ENCODE measurements at regions not wholly inside any gene's neighbourhood (a gene's known extent, or its start where the extent isn't known, plus 50 kb on each side); places are given as distances from the start of the nearest gene placed in this dataset.

GRCh38 chr2:122740594-122740948, 985.1 kb downstream of the TSN start:
- 100% methylated on average over 1 of the region's 1 CpG; no CpG with 5 or more reads in 1 of the 2 experiments for WGBS, 2 experiments (ENCODE audit: extremely low coverage in 1 of 2, insufficient coverage in 1 of 2, insufficient read length in 1 of 2, insufficient replicate concordance in 2 of 2, low coverage in 1 of 2, low lambda C conversion rate in 2 of 2, missing lambda C conversion rate in 1 of 2)

More at GRCh38 chr2:122740594-122740948, 985.1 kb downstream of the TSN start:
- H2BK120ac ChIP-seq (replicated peaks; ENCODE audit: low read depth, low read length): no peak overlapping the region
- H2BK20ac ChIP-seq (ENCODE audit: low read length): no peak overlapping the region
- no peak overlapping the region for H3K18ac ChIP-seq (ENCODE audit: extremely low read depth, low read length)
- no peak overlapping the region for H3K4me2 ChIP-seq (ENCODE audit: insufficient read depth in 1 of 2, low read depth in 2 of 2, low read length in 2 of 2)
- peak overlapping the region; percentile 10 for H4K91ac ChIP-seq (replicated peaks; ENCODE audit: insufficient read length, low read length)
- CTCF ChIA-PET (ENCODE audit: partially characterized antibody): interaction anchor here (1.6 kb wide), 1 partner anchor 208 kb away, joined by 4 read pairs; no protein-coding TSS in a partner anchor
- H3K27ac ChIP-seq (ENCODE audit: low read depth, low read length): no peak overlapping the region
- no peaks in the 10 kb centered on the region for H3K79me1 ChIP-seq (ENCODE audit: low read depth, low read length)
- TF ChIP-seq ASH2L (IDR thresholded peaks at IDR 0.05; ENCODE audit: low read length) (no peak), SRF (IDR thresholded peaks at IDR 0.05; ENCODE audit: low read depth, low read length) (no peak), NANOG (IDR thresholded peaks at IDR 0.05; ENCODE audit: insufficient read depth, low read depth, low read length, poor library complexity, severe bottlenecking) (no peak), POLR2A (IDR thresholded peaks at IDR 0.05; ENCODE audit: control extremely low read depth in 1 of 2, low read depth in 2 of 2, low read length in 2 of 2) (no peak), RXRA (IDR thresholded peaks at IDR 0.05; ENCODE audit: insufficient read depth, low read depth, low read length) (no peak), CBX5 (IDR thresholded peaks at IDR 0.05; ENCODE audit: low read depth, low read length) (no peak)
- H3K9me3 ChIP-seq (ENCODE audit: insufficient read depth in 2 of 2, low read depth in 1 of 2, low read length in 1 of 2): peaks cover 0 to 4% of the 10 kb centered on the region in 2 experiments; a peak in 1 of 4 replicates
- no peaks in the 10 kb centered on the region for H3K23me2 ChIP-seq (ENCODE audit: low read depth, low read length)
- H3K56ac ChIP-seq (replicated peaks; ENCODE audit: insufficient read length, low read depth, low read length): no peak overlapping the region
- H4K20me1 ChIP-seq (replicated peaks in 1 of 2; ENCODE audit: control insufficient read depth in 1 of 2, insufficient read depth in 2 of 2, low read length in 2 of 2): no peaks in the 10 kb centered on the region
- no peak overlapping the region for H3K4ac ChIP-seq (replicated peaks; ENCODE audit: insufficient read length, low read depth, low read length)
- H4K8ac ChIP-seq (ENCODE audit: extremely low read depth, insufficient read depth, low read length): no peak overlapping the region
- H3K36me3 ChIP-seq (ENCODE audit: control insufficient read depth in 2 of 4, insufficient read depth in 4 of 4, low read length in 3 of 4): no peaks in the 10 kb centered on the region; a peak in 1 of 8 replicates
- no peak overlapping the region for H3K9ac ChIP-seq (replicated peaks in 1 of 4; ENCODE audit: extremely low read depth in 1 of 4, low read depth in 3 of 4, low read length in 3 of 4)
- H2AFZ ChIP-seq (ENCODE audit: low read length): no peak overlapping the region
- H3K79me2 ChIP-seq (ENCODE audit: control insufficient read depth in 1 of 2, insufficient read depth in 2 of 2, low read length in 2 of 2): no peaks in the 10 kb centered on the region
- H3K27me3 ChIP-seq (replicated peaks in 1 of 4; ENCODE audit: control insufficient read depth in 3 of 4, extremely low read depth in 1 of 4, insufficient read depth in 3 of 4, low read length in 3 of 4): no peaks in the 10 kb centered on the region; a peak in 1 of 7 replicates
- no peak for DNase-seq (ENCODE audit: low read depth in 1 of 2, low spot score in 2 of 2)
- H4K5ac ChIP-seq (ENCODE audit: insufficient read length, low read depth, low read length): no peak overlapping the region
- POLR2A ChIA-PET (ENCODE audit: partially characterized antibody): no interaction called here
- H3K23ac ChIP-seq (ENCODE audit: insufficient read length): no peak overlapping the region
- H3K4me3 ChIP-seq (ENCODE audit: extremely low read depth in 1 of 4, insufficient read depth in 2 of 4, low read depth in 3 of 4, low read length in 4 of 4): no peak overlapping the region
- peak overlapping the region; percentile 77 for H2BK12ac ChIP-seq (ENCODE audit: low read depth, low read length)
- H2AK5ac ChIP-seq (ENCODE audit: low read depth, low read length): no peak overlapping the region
- H3K4me1 ChIP-seq (replicated peaks in 1 of 4; ENCODE audit: control insufficient read depth in 3 of 4, insufficient read depth in 4 of 4, low read length in 3 of 4): peaks cover 0 to 2% (median 0%) of the 10 kb centered on the region in 4 experiments; a peak in 1 of 7 replicates
- peak overlapping the region; percentile 65; the same call in 1 of the 2 replicates for H2BK15ac ChIP-seq (ENCODE audit: low read length)
- H3K14ac ChIP-seq (ENCODE audit: insufficient read length): no peak overlapping the region
- no peak for FAIRE-seq
- no peak overlapping the region for H2BK5ac ChIP-seq (ENCODE audit: low read depth, low read length)
